ENCODE measurements at regions not wholly inside any gene's neighbourhood (a gene's known extent, or its start where the extent isn't known, plus 50 kb on each side); places are given as distances from the start of the nearest gene placed in this dataset.
"Not testable (repeated sequence)": the region's sequence is repeated elsewhere in the genome, so short reads cannot be mapped to it uniquely, and the experiment has no call there.

GRCh38 chr15:24202297-24202696, 473.3 kb upstream of the NPAP1 start:
- DNase-seq: not testable (repeated sequence)

GRCh38 chr15:24211742-24212476, 463.7 kb upstream of the NPAP1 start:
- not testable (repeated sequence) for DNase-seq

- DNase-seq: no peak
Observed at GRCh38 chr15:24223739-24224138, 451.8 kb upstream of the NPAP1 start.

DNA sequence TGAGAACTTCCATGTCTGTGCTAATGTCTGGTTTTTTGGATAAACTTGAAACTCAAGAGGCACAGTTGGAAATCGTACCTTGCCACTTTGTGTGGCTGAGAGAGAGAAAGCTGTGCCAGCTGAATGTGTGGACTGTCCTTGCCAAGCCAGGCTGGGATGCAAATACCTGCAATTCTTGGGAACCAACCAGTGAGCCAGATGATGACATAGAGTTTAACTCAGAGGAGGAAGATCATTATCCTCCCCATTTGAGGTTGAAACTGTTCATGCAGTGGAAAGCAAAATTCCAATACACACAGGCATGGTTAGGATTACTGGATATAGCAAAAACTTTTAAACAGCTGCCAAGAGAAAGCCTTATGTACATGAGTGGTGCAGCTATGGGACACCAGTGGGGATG, 451.4 kb upstream of the NPAP1 start:
- DNase-seq: no peak

- not testable (repeated sequence) for DNase-seq
Observed at GRCh38 chr15:24228922-24229321, 446.7 kb upstream of the NPAP1 start.

GRCh38 chr15:24233134-24233533, 442.4 kb upstream of the NPAP1 start:
- DNase-seq: not testable (repeated sequence)

- DNase-seq: not testable (repeated sequence)
Observed at GRCh38 chr15:24240580-24240979, 435.0 kb upstream of the NPAP1 start.

DNA sequence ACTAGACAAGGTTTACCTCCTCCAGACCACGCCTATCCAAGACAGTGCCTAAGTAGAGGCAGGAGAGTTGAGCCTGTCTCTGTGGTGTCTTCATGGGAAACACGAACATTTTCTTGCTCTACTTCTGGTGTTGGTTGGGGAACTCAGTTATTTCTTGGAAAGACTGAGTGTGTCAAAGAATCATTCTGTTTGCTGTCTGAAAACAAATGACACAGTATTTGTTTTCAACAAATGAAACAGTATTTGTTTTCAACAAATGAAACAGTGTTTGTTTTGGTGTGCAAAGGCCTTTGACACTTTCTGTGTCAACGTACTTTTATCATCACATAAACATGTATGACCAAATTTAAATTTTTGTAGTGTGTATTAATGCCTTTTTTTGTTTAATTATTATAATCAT, 416.5 kb upstream of the NPAP1 start:
- DNase-seq: not testable (repeated sequence)

DNA sequence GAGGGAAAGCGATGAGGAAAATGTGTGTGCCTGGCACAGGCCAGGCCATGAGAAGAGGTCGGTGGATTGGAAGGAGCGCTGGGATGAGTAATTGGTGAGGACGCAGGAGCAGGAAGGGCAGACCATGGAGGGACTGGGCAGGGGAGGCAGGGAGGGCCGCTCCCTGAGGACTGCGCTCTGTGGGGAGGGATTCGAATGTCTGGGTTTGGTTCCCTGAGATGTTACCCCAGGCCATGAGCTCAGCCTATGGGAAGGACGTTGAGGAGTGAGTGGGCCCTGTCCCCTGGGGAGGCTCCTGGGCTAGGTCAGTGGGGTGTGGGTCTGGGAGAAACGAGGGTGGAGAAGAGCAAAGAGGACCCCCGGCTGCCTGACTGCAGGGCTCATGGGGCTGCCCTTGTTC, 415.2 kb upstream of the NPAP1 start:
- not testable (repeated sequence) for DNase-seq

DNA sequence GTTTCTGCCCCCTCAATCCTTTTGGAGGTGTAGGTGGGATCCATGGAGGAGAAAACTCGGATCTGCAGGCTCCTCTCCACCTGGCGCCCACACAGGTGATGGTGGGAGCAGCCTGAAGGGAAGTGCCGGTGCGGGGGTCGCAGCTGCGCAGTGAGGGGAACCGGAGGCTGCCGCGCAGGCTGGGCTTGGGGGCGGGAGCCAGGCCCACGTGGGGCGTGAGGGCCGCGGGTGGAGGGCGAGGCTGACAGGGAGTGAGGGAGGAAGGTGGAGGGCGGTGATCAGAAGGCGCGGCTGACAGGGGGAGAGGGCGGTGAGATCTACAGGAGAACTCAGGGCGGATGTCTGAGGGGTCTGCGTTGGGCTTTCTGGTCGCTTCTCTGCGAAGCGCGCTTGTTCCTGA, 414.7 kb upstream of the NPAP1 start:
- not testable (repeated sequence) for DNase-seq

DNA sequence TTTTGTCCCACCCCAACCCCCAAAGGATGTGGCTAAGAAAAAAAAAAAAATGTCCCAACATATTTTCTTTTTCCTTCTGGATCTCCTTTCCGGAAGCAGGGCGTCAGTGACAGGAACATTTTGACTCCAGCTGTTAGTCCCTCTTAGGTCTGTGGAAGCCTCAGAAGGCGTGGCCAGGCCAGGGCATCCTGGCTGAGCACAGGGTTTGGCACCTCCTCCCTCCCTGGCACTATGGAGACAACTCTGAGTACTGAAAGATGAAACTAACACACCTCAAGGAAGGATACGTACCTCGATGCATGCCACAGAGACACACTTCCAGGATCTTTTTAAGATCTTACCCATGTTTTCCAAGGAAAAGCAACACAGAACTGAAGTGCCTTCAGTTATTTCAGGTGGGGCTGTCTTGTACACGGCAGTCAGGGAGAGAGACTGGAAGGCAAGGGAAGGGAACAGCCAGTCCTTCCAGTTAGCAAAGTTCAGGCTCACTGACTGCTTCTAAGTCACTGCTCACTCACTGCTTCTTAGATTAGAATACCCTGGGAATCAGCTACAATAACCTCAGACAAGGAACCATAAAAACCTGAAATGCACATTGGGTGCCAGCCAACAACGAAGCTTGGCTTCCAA, 406.9 kb upstream of the NPAP1 start:
- DNase-seq: not testable (repeated sequence)

- DNase-seq: no peak
Observed at GRCh38 chr15:24269166-24269571, 406.4 kb upstream of the NPAP1 start.

GRCh38 chr15:24269923-24270322, 405.7 kb upstream of the NPAP1 start:
- DNase-seq: no peak

GRCh38 chr15:24271496-24272244, 403.9 kb upstream of the NPAP1 start:
- DNase-seq: not testable (repeated sequence)

- no peak for DNase-seq
Observed at GRCh38 chr15:24292837-24293236, 382.7 kb upstream of the NPAP1 start.

- not testable (repeated sequence) for DNase-seq
Observed at GRCh38 chr15:24300804-24301368, 374.7 kb upstream of the NPAP1 start.

DNA sequence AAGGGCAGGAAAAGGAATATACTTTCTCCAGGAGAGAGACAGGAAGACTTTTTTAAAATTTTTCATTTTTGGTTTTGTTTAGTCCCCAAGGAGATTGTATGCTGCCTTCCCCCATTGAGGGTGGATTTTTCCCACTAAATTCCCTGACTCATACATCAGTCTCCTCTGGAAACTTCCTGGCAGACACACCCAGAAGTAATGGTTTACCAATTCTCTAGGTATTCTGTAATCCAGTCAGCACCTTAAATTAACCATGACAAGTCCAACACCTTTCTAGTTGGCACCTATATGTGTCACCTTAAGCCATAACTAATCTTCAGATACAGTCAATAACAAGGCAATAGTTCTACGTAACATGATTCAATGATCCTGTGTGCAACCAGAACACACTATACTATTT, 373.6 kb upstream of the NPAP1 start:
- DNase-seq: not testable (repeated sequence)

GRCh38 chr15:24304747-24305146, 370.8 kb upstream of the NPAP1 start:
- DNase-seq: not testable (repeated sequence)

DNA sequence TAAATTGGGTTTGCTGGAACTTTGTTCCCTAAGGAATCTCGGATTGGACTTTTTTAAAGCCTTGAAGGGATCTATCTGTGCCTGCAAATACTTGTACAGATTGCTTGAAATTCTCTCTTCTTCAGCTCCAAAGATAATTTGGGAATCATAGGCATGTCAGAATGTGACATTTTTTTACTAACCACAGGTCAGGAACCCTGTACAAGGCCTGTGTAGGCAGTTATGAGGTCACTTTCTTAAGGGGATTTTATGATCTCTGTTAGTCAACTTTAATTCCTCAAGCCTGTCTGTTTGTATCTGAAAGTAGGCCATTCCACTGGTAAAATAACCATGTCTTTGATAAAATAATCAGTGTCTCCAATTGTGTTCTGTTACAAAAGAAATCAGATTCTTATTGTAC, 369.9 kb upstream of the NPAP1 start:
- not testable (repeated sequence) for DNase-seq

DNA sequence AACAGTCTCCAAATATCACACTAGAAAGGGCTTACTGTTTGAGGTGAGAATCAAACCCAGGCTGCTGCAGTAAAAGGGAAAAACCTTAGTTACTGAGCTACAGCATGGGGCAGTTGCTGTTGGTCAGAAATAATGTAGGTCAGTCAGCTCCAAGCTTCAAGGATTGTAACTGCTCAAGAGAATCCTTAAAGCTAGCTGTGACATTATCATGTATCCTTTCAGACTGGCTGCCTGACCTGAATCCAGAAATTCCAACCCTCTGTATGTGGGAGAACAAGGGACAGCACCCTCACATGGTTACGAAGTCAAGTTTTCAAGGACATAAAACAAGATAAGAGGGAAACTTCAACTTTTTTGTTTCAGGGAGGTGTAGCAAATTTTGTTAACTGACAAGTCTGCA, 365.9 kb upstream of the NPAP1 start:
- not testable (repeated sequence) for DNase-seq

DNA sequence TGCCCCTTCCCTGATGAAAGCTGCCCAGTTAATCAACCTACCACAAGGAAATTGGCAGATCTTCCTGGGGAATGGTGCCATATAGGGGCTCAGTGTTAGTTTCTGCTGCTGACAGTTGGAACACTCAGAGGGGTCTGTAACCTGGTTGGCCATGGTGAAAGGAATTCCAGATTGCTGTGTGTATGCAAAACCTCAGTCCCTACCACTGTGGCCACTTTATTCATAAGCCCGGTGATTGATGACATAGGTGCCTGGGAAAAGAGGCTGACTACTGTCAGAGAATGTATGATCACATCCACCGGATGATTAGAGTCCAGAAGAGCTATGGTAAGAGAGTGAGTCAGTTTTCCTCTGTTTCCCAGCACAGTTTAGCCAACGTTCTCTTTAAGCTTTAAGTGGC, 363.9 kb upstream of the NPAP1 start:
- not testable (repeated sequence) for DNase-seq

DNA sequence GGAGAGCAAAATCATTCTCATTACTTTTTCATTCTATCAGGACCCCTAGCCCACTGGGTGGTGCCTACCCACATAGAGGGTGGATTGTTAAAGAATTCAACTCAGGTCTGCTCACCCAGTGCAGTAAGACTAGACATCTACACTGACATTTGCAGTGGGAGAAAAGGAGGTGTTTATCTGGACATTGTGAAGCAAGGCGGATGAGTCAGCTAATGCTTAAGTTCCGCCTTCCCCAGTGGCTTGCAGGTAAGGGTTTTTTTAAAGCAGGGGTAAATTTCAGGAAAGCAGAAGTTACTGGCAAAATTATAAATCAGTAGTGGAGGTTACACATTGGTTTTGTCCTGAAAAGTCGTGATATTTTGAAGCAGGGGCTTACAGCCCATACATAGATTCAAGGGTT, 359.2 kb upstream of the NPAP1 start:
- DNase-seq: not testable (repeated sequence)

- DNase-seq: no peak
Observed at GRCh38 chr15:24318981-24319380, 356.6 kb upstream of the NPAP1 start.

All from NCI-H1092 treated with DMSO at 0.1 percent for 48 hours (cell line).